ENCODE measurements at regions not wholly inside any gene's neighbourhood (a gene's known extent, or its start where the extent isn't known, plus 50 kb on each side); places are given as distances from the start of the nearest gene placed in this dataset.

- H3K4me3 Mint-ChIP-seq: no peak overlapping the region
- no peak overlapping the region for H3K27ac Mint-ChIP-seq
- H3K27me3 Mint-ChIP-seq: no peaks in the 10 kb centered on the region
- no peaks in the 10 kb centered on the region for H3K36me3 Mint-ChIP-seq (ENCODE audit: low read depth)
- H3K9me3 Mint-ChIP-seq: no peaks in the 10 kb centered on the region
- DNase-seq (no peak), ATAC-seq (no peak)
- H3K4me1 Mint-ChIP-seq: peaks cover 2% of the 10 kb centered on the region
Measured at GRCh38 chrX:42465821-42466220, 312.1 kb downstream of the PPP1R2C start.

- Mint-ChIP-seq H3K27me3 (no peaks in the 10 kb centered on the region), H3K27ac (no peak overlapping the region), H3K4me3 (no peak overlapping the region), H3K36me3 (ENCODE audit: low read depth) (no peaks in the 10 kb centered on the region), H3K9me3 (no peaks in the 10 kb centered on the region), H3K4me1 (peaks cover 2% of the 10 kb centered on the region)
- ATAC-seq: no peak
- DNase-seq: no peak
Measured at GRCh38 chrX:42463706-42464490, 314.1 kb downstream of the PPP1R2C start.

GRCh38 chrX:42462917-42463316 is 315.0 kb downstream of the PPP1R2C start:
- no peak for DNase-seq
- no peak for ATAC-seq
- H3K4me3 Mint-ChIP-seq: no peak overlapping the region
- no peaks in the 10 kb centered on the region for H3K27me3 Mint-ChIP-seq
- H3K36me3 Mint-ChIP-seq (ENCODE audit: low read depth): no peaks in the 10 kb centered on the region
- no peak overlapping the region for H3K27ac Mint-ChIP-seq
- H3K4me1 Mint-ChIP-seq: peaks cover 2% of the 10 kb centered on the region
- no peaks in the 10 kb centered on the region for H3K9me3 Mint-ChIP-seq

DNA sequence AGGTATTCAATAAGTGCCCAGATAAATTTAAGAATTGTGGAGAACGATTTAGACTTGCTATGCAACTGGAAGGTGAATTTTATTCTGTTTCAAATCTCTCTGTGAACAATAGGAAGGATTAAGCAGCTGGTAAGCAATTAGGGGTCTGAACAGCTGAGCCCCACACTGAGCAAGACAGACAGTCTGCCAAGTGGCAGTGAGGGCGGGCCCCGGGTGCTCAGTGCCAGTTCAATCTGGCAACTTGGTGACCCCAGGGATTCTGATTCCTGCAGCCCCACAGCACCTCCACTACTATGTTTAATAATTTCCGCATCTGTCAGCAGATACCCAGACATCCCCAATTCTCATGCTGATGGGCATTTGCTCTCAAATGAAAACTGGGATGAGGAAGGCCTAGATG is 317.3 kb downstream of the PPP1R2C start:
- Mint-ChIP-seq H3K27ac (no peak overlapping the region), H3K4me1 (peaks cover 2% of the 10 kb centered on the region), H3K4me3 (no peak overlapping the region), H3K36me3 (ENCODE audit: low read depth) (no peaks in the 10 kb centered on the region), H3K9me3 (no peaks in the 10 kb centered on the region), H3K27me3 (no peaks in the 10 kb centered on the region)
- ATAC-seq (no peak), DNase-seq (no peak)

- Mint-ChIP-seq H3K36me3 (ENCODE audit: low read depth) (no peaks in the 10 kb centered on the region), H3K27ac (no peak overlapping the region), H3K9me3 (no peaks in the 10 kb centered on the region), H3K4me1 (peaks cover 2% of the 10 kb centered on the region), H3K27me3 (no peaks in the 10 kb centered on the region), H3K4me3 (no peak overlapping the region)
- ATAC-seq: no peak
- no peak for DNase-seq
Measured at GRCh38 chrX:42459735-42460134, 318.2 kb downstream of the PPP1R2C start.

DNA sequence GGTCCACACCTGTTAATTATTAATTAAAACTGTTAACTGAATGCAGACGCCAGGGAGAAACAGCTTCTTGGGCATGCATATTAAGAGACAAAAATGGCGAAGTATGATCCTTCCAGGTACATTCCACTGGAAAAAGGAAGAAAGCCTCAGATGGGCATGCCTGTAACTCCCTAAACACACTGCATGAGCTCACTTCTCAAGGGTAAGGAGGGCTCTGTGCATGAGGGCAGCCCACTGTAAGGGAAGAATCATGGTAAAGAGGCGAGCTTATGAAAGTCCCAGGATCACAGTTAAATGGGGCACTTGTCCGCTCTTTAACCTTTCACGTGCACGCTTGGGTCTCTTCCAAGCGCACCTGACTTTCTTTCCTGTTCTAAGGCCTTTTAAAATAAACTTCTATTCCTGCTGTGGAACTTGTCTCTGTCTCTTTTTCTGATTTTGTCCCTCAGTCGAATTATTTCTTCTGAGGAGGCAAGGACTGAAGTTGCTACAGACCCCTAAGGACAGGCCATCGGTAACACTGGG is 321.7 kb downstream of the PPP1R2C start:
- Mint-ChIP-seq H3K36me3 (ENCODE audit: low read depth) (no peaks in the 10 kb centered on the region), H3K27me3 (no peaks in the 10 kb centered on the region), H3K4me1 (no peaks in the 10 kb centered on the region), H3K9me3 (no peaks in the 10 kb centered on the region), H3K4me3 (no peak overlapping the region), H3K27ac (no peak overlapping the region)
- ATAC-seq (no peak), DNase-seq (no peak)

DNA sequence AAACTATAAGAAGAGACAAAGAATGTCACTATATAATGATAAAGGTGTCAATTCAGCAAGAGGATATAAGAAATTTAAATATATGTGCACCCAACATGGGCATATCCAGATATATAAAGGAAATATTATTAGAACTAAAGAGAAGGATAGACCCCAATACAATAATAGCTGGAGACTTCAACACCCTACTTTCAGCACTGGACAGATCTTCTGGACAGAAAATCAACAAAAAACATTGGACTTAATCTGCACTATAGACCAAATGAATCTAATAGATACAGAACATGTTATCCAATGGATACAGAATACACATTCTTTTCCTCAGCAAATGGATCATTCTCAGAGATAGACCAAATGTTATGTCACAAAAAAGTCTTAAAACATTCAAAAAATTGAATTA is 327.7 kb downstream of the PPP1R2C start:
- H3K9me3 Mint-ChIP-seq: peaks cover 2% of the 10 kb centered on the region
- DNase-seq (no peak), ATAC-seq (no peak)
- no peak overlapping the region for H3K27ac Mint-ChIP-seq
- H3K36me3 Mint-ChIP-seq (ENCODE audit: low read depth): peaks cover 2% of the 10 kb centered on the region
- no peaks in the 10 kb centered on the region for H3K27me3 Mint-ChIP-seq
- no peak overlapping the region for H3K4me3 Mint-ChIP-seq
- H3K4me1 Mint-ChIP-seq: no peaks in the 10 kb centered on the region

- Mint-ChIP-seq H3K27ac (no peak overlapping the region), H3K36me3 (ENCODE audit: low read depth) (peaks cover 4% of the 10 kb centered on the region), H3K9me3 (peaks cover 13% of the 10 kb centered on the region), H3K27me3 (no peaks in the 10 kb centered on the region), H3K4me1 (peaks cover 7% of the 10 kb centered on the region), H3K4me3 (no peak overlapping the region)
- ATAC-seq (no peak), DNase-seq (no peak)
Measured at GRCh38 chrX:42443267-42443666, 334.7 kb downstream of the PPP1R2C start.

DNA sequence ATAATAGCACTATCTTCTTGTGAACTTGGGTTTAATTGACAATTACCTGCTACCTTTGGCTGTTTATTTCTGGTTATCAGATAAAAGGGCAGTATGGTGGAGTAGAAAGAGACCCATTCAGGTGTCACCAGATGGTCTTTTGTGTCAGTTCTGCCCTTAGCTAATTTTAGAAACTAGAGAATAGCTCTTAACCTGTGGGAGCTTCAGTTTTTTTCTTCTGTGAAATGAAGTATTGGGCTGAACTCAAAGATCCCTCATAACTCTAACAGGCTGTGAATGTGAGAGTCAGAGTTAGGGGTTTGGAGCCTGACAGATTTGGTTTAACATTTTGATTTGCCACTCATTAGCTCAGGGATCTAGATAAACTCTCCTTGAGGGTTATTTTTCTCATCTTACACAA is 335.2 kb downstream of the PPP1R2C start:
- Mint-ChIP-seq H3K4me1 (peaks cover 11% of the 10 kb centered on the region), H3K27ac (no peak overlapping the region), H3K27me3 (no peaks in the 10 kb centered on the region), H3K9me3 (peaks cover 13% of the 10 kb centered on the region), H3K36me3 (ENCODE audit: low read depth) (peaks cover 4% of the 10 kb centered on the region), H3K4me3 (no peak overlapping the region)
- no peak for ATAC-seq
- DNase-seq: no peak

GRCh38 chrX:42437211-42437610 is 340.8 kb downstream of the PPP1R2C start:
- DNase-seq (no peak), ATAC-seq (no peak)
- Mint-ChIP-seq H3K27me3 (no peaks in the 10 kb centered on the region), H3K27ac (no peak overlapping the region), H3K4me1 (peaks cover 16% of the 10 kb centered on the region), H3K36me3 (ENCODE audit: low read depth) (peaks cover 4% of the 10 kb centered on the region), H3K4me3 (no peak overlapping the region), H3K9me3 (no peaks in the 10 kb centered on the region)

GRCh38 chrX:42434458-42435166 is 343.4 kb downstream of the PPP1R2C start:
- H3K27me3 Mint-ChIP-seq: no peaks in the 10 kb centered on the region
- peaks cover 16% of the 10 kb centered on the region for H3K4me1 Mint-ChIP-seq
- H3K4me3 Mint-ChIP-seq: no peak overlapping the region
- no peaks in the 10 kb centered on the region for H3K9me3 Mint-ChIP-seq
- no peak for DNase-seq
- H3K27ac Mint-ChIP-seq: no peak overlapping the region
- no peak for ATAC-seq
- peaks cover 4% of the 10 kb centered on the region for H3K36me3 Mint-ChIP-seq (ENCODE audit: low read depth)

DNA sequence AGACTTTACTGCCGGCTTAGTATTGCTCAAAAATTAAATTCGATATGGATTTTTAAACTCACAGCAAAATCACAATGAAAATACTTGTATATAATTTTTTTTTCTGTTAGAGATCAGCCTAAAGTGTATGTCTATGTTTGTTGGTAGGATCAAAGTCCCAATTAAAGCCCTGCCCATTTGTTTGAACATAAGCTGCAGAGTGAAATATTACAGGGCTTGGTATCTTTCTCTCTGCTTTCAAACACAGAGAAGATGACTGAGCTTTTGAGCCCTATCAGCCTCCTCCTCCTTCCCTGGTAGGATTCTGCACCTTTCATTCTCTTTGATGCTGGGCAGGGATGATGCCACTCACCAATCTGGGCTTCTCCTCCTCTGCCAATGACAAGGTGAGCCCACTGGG is 345.4 kb downstream of the PPP1R2C start:
- Mint-ChIP-seq H3K27ac (no peak overlapping the region), H3K27me3 (no peaks in the 10 kb centered on the region)
- no peak for ATAC-seq

DNA sequence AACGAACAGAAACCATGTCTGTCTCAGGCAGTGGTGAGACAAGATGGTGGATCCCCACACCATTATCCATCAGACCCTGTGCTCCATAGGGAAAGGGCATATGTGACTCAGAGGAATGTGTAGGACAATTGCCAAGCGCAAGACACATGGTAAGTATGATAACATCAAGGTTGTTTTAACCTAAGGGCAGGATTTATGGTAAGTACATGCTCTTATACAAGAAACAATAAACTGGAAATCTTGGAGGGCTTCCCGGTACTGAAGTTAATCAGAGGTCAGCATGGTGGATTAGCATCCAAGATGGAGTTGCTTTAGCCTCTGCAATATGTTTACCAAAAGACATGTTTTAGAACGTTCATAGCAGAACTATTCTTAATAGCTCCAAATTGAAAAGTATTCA is 355.0 kb downstream of the PPP1R2C start:
- Mint-ChIP-seq H3K4me1 (no peaks in the 10 kb centered on the region), H3K27ac (no peak overlapping the region), H3K9me3 (no peaks in the 10 kb centered on the region), H3K36me3 (ENCODE audit: low read depth) (no peaks in the 10 kb centered on the region), H3K4me3 (no peak overlapping the region), H3K27me3 (no peaks in the 10 kb centered on the region)
- DNase-seq: no peak
- no peak for ATAC-seq

More for the DNA sequence above, 345.4 kb downstream of the PPP1R2C start:
- Mint-ChIP-seq H3K36me3 (ENCODE audit: low read depth) (peaks cover 4% of the 10 kb centered on the region), H3K4me3 (no peak overlapping the region), H3K9me3 (no peaks in the 10 kb centered on the region), H3K4me1 (peaks cover 11% of the 10 kb centered on the region)
- no peak for DNase-seq

DNA sequence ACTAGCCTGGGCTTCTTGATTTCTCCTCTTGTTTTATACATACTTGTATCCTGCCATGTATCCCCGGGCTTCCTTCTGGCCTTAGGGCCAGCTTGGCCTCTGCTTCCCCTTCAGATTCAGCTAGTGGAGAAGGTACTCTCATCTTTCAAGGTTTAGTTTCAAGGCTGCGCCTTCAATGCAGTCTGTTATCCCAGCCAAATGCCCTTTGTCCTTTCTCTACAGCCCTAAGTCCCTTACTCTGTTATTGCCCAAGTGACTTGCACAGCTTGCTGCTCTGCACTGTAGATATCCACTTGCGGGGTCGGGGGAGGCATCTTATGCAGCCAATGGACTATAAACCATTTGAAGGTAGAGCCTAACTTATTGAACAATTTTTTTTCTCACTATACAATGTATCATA is 357.5 kb downstream of the PPP1R2C start:
- Mint-ChIP-seq H3K4me1 (no peaks in the 10 kb centered on the region), H3K27me3 (no peaks in the 10 kb centered on the region), H3K4me3 (no peak overlapping the region), H3K36me3 (ENCODE audit: low read depth) (no peaks in the 10 kb centered on the region), H3K27ac (no peak overlapping the region), H3K9me3 (no peaks in the 10 kb centered on the region)
- no peak for ATAC-seq
- DNase-seq: no peak

DNA sequence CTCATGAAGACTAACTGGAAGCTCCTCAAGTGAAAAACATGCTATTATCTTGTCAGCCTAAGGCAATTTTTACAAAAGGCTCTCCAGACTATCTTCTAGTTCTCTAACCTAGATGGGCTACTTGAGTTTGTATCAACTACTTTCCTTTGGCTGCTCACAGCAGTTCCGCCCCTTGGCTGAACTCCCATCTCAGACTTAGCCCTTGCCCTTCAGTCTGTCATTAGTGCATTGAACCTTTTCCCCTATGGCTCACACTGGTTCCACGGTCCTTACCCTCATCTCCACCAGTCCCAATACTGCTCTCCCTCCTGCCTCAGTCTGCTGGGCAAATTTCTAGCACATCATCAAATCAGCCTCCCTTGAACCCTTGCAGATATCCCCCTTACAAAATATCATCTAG is 362.3 kb downstream of the PPP1R2C start:
- DNase-seq: no peak
- no peak overlapping the region for H3K27ac Mint-ChIP-seq
- peaks cover 8% of the 10 kb centered on the region for H3K9me3 Mint-ChIP-seq
- H3K4me3 Mint-ChIP-seq: no peak overlapping the region
- no peak for ATAC-seq
- H3K36me3 Mint-ChIP-seq (ENCODE audit: low read depth): peaks cover 9% of the 10 kb centered on the region
- no peaks in the 10 kb centered on the region for H3K27me3 Mint-ChIP-seq
- peaks cover 6% of the 10 kb centered on the region for H3K4me1 Mint-ChIP-seq
